ENCODE measurements at regions not wholly inside any gene's neighbourhood (a gene's known extent, or its start where the extent isn't known, plus 50 kb on each side); places are given as distances from the start of the nearest gene placed in this dataset.
"Not testable (repeated sequence)": the region's sequence is repeated elsewhere in the genome, so short reads cannot be mapped to it uniquely, and the experiment has no call there.

GRCh38 chr10:9051328-9051974 lies 997.0 kb downstream of the GATA3 start:
- H3K36me3 ChIP-seq (ENCODE audit: low read depth), result no peaks in the 10 kb centered on the region
- no peaks in the 10 kb centered on the region for H3K9me3 ChIP-seq (ENCODE audit: severe bottlenecking)
- no peak overlapping the region for H3K4me3 ChIP-seq (ENCODE audit: severe bottlenecking)
- TF ChIP-seq CTCF (IDR thresholded peaks at IDR 0.05; ENCODE audit: poor library complexity, severe bottlenecking), result no peak
- no peaks in the 10 kb centered on the region for H3K4me1 ChIP-seq (ENCODE audit: insufficient read depth, poor library complexity, severe bottlenecking)
- DNase-seq (ENCODE audit: low spot score) (no peak), ATAC-seq (ENCODE audit: low read depth) (no peak)
- no peak overlapping the region for H3K27ac ChIP-seq (ENCODE audit: poor library complexity, severe bottlenecking)
- H3K27me3 ChIP-seq (ENCODE audit: insufficient read depth, poor library complexity, severe bottlenecking), result no peaks in the 10 kb centered on the region

GRCh38 chr10:9052767-9053166 lies 998.3 kb downstream of the GATA3 start:
- DNase-seq (ENCODE audit: low spot score) (no peak), ATAC-seq (ENCODE audit: low read depth) (no peak)
- no peak overlapping the region for H3K4me3 ChIP-seq (ENCODE audit: severe bottlenecking)
- H3K27ac ChIP-seq (ENCODE audit: poor library complexity, severe bottlenecking), result no peak overlapping the region
- no peaks in the 10 kb centered on the region for H3K36me3 ChIP-seq (ENCODE audit: low read depth)
- no peaks in the 10 kb centered on the region for H3K4me1 ChIP-seq (ENCODE audit: insufficient read depth, poor library complexity, severe bottlenecking)
- TF ChIP-seq CTCF (IDR thresholded peaks at IDR 0.05; ENCODE audit: poor library complexity, severe bottlenecking), result no peak
- no peaks in the 10 kb centered on the region for H3K9me3 ChIP-seq (ENCODE audit: severe bottlenecking)
- H3K27me3 ChIP-seq (ENCODE audit: insufficient read depth, poor library complexity, severe bottlenecking), result no peaks in the 10 kb centered on the region

- H3K4me3 ChIP-seq (ENCODE audit: severe bottlenecking), result no peak overlapping the region
- no peak for TF ChIP-seq CTCF (IDR thresholded peaks at IDR 0.05; ENCODE audit: poor library complexity, severe bottlenecking)
- H3K27ac ChIP-seq (ENCODE audit: poor library complexity, severe bottlenecking), result no peak overlapping the region
- no peaks in the 10 kb centered on the region for H3K9me3 ChIP-seq (ENCODE audit: severe bottlenecking)
- no peak for DNase-seq (ENCODE audit: low spot score)
- H3K27me3 ChIP-seq (ENCODE audit: insufficient read depth, poor library complexity, severe bottlenecking), result no peaks in the 10 kb centered on the region
- H3K4me1 ChIP-seq (ENCODE audit: insufficient read depth, poor library complexity, severe bottlenecking), result no peaks in the 10 kb centered on the region
- ATAC-seq (ENCODE audit: low read depth), result no peak
- H3K36me3 ChIP-seq (ENCODE audit: low read depth), result no peaks in the 10 kb centered on the region
These were observed 1002.0 kb downstream of the GATA3 start for GRCh38 chr10:9056521-9056920.

GRCh38 chr10:9057293-9057692 lies 1002.8 kb downstream of the GATA3 start:
- H3K4me1 ChIP-seq (ENCODE audit: insufficient read depth, poor library complexity, severe bottlenecking); DNase-seq (ENCODE audit: low spot score); ATAC-seq (ENCODE audit: low read depth); H3K9me3 ChIP-seq (ENCODE audit: severe bottlenecking); H3K36me3 ChIP-seq (ENCODE audit: low read depth); H3K4me3 ChIP-seq (ENCODE audit: severe bottlenecking); H3K27ac ChIP-seq (ENCODE audit: poor library complexity, severe bottlenecking); H3K27me3 ChIP-seq (ENCODE audit: insufficient read depth, poor library complexity, severe bottlenecking): not testable (repeated sequence)

- ATAC-seq (ENCODE audit: low read depth) (no peak), DNase-seq (ENCODE audit: low spot score) (no peak)
- Histone ChIP-seq H3K4me1 (ENCODE audit: insufficient read depth, poor library complexity, severe bottlenecking) (no peaks in the 10 kb centered on the region), H3K27ac (ENCODE audit: poor library complexity, severe bottlenecking) (no peak overlapping the region), H3K4me3 (ENCODE audit: severe bottlenecking) (no peak overlapping the region), H3K27me3 (ENCODE audit: insufficient read depth, poor library complexity, severe bottlenecking) (no peaks in the 10 kb centered on the region), H3K9me3 (ENCODE audit: severe bottlenecking) (no peaks in the 10 kb centered on the region), H3K36me3 (ENCODE audit: low read depth) (no peaks in the 10 kb centered on the region)
- TF ChIP-seq CTCF (IDR thresholded peaks at IDR 0.05; ENCODE audit: poor library complexity, severe bottlenecking), result no peak
These were observed 1005.8 kb downstream of the GATA3 start for GRCh38 chr10:9060314-9060713.

All from RWPE2 (cell line).